HL-60 (cell line): ENCODE measurements at regions not wholly inside any gene's neighbourhood (a gene's known extent, or its start where the extent isn't known, plus 50 kb on each side); places are given as distances from the start of the nearest gene placed in this dataset.

Experiments
- GABPA ChIP-seq: IDR thresholded peaks from 2 replicates; pipeline ENCODE4 v1.6.1; 2012; ENCODE audit warnings: low read depth
- TF ChIP-seq, protein P1 (sequence below): IDR thresholded peaks from one replicate; pipeline ENCODE4 v1.5.1; 2011; ENCODE audit warnings: low read length, control low read depth, inconsistent platforms; ENCODE audit not compliant: insufficient read depth
- TF ChIP-seq, protein P2 (sequence below): IDR thresholded peaks from 2 replicates; pipeline ENCODE4 v1.6.1; 2012; ENCODE audit warnings: low read depth; ENCODE audit not compliant: insufficient replicate concordance

GRCh38 chr5:118522626-118523025 is 465.7 kb downstream of the DTWD2 start:
- TF ChIP-seq, protein P1, sequence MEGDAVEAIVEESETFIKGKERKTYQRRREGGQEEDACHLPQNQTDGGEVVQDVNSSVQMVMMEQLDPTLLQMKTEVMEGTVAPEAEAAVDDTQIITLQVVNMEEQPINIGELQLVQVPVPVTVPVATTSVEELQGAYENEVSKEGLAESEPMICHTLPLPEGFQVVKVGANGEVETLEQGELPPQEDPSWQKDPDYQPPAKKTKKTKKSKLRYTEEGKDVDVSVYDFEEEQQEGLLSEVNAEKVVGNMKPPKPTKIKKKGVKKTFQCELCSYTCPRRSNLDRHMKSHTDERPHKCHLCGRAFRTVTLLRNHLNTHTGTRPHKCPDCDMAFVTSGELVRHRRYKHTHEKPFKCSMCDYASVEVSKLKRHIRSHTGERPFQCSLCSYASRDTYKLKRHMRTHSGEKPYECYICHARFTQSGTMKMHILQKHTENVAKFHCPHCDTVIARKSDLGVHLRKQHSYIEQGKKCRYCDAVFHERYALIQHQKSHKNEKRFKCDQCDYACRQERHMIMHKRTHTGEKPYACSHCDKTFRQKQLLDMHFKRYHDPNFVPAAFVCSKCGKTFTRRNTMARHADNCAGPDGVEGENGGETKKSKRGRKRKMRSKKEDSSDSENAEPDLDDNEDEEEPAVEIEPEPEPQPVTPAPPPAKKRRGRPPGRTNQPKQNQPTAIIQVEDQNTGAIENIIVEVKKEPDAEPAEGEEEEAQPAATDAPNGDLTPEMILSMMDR = no peak
- TF ChIP-seq, protein P2, sequence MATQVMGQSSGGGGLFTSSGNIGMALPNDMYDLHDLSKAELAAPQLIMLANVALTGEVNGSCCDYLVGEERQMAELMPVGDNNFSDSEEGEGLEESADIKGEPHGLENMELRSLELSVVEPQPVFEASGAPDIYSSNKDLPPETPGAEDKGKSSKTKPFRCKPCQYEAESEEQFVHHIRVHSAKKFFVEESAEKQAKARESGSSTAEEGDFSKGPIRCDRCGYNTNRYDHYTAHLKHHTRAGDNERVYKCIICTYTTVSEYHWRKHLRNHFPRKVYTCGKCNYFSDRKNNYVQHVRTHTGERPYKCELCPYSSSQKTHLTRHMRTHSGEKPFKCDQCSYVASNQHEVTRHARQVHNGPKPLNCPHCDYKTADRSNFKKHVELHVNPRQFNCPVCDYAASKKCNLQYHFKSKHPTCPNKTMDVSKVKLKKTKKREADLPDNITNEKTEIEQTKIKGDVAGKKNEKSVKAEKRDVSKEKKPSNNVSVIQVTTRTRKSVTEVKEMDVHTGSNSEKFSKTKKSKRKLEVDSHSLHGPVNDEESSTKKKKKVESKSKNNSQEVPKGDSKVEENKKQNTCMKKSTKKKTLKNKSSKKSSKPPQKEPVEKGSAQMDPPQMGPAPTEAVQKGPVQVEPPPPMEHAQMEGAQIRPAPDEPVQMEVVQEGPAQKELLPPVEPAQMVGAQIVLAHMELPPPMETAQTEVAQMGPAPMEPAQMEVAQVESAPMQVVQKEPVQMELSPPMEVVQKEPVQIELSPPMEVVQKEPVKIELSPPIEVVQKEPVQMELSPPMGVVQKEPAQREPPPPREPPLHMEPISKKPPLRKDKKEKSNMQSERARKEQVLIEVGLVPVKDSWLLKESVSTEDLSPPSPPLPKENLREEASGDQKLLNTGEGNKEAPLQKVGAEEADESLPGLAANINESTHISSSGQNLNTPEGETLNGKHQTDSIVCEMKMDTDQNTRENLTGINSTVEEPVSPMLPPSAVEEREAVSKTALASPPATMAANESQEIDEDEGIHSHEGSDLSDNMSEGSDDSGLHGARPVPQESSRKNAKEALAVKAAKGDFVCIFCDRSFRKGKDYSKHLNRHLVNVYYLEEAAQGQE = no peak
- TF ChIP-seq GABPA = no peak
